Activated T-helper 1 cell treated with anti-CD3 and anti-CD28 coated beads, Interleukin-2, amount 50 U/mL, for 16 hours (primary cell): ENCODE measurements at regions not wholly inside any gene's neighbourhood (a gene's known extent, or its start where the extent isn't known, plus 50 kb on each side); places are given as distances from the start of the nearest gene placed in this dataset.
"Not testable (repeated sequence)": the region's sequence is repeated elsewhere in the genome, so short reads cannot be mapped to it uniquely, and the experiment has no call there.

Experiments
- DNase-seq, 2 donors: peaks; one replicate each; pipeline ENCODE4 v3.0.0-alpha.2; 2020; ENCODE audit warnings: low read depth in 1 of 2, low spot score in 1 of 2

GRCh38 chr14:22344673-22345072 is 244.4 kb downstream of the DAD1 start:
- DNase-seq, result no peak

GRCh38 chr14:22344209-22344608 is 244.8 kb downstream of the DAD1 start:
- not testable (repeated sequence) for DNase-seq

- no peak for DNase-seq
These were observed 248.0 kb downstream of the DAD1 start for GRCh38 chr14:22341049-22341448.

- no peak for DNase-seq
These were observed 249.9 kb downstream of the DAD1 start for GRCh38 chr14:22338917-22339715.

- DNase-seq, result no peak
These were observed 250.6 kb downstream of the DAD1 start for GRCh38 chr14:22338381-22338780.

- DNase-seq, result no peak
These were observed 251.1 kb downstream of the DAD1 start for GRCh38 chr14:22337938-22338337.

GRCh38 chr14:22337521-22337920 is 251.5 kb downstream of the DAD1 start:
- no peak for DNase-seq

GRCh38 chr14:22336031-22336430 is 253.0 kb downstream of the DAD1 start:
- DNase-seq, result no peak

- no peak for DNase-seq
These were observed 254.4 kb downstream of the DAD1 start for GRCh38 chr14:22334627-22335026.

- no peak for DNase-seq
These were observed 254.8 kb downstream of the DAD1 start for GRCh38 chr14:22334275-22334577.

- no peak for DNase-seq
These were observed 255.4 kb downstream of the DAD1 start for GRCh38 chr14:22333422-22334274.

- DNase-seq, result no peak
These were observed 256.2 kb downstream of the DAD1 start for GRCh38 chr14:22332686-22333421.

- DNase-seq, result no peak
These were observed 259.7 kb downstream of the DAD1 start for GRCh38 chr14:22329371-22329770.

- no peak for DNase-seq
These were observed 263.2 kb downstream of the DAD1 start for GRCh38 chr14:22325676-22326400.

GRCh38 chr14:22320362-22320750 is 268.7 kb downstream of the DAD1 start:
- no peak for DNase-seq

GRCh38 chr14:22319526-22320361 is 269.3 kb downstream of the DAD1 start:
- no peak for DNase-seq

GRCh38 chr14:22318951-22319350 is 270.1 kb downstream of the DAD1 start:
- DNase-seq, result no peak

- no peak for DNase-seq
These were observed 272.6 kb downstream of the DAD1 start for GRCh38 chr14:22316473-22316872.

GRCh38 chr14:22315336-22315735 is 273.7 kb downstream of the DAD1 start:
- DNase-seq, result no peak

- DNase-seq, result no peak
These were observed 274.7 kb downstream of the DAD1 start for GRCh38 chr14:22314183-22314820.
